ENCODE measurements at regions not wholly inside any gene's neighbourhood (a gene's known extent, or its start where the extent isn't known, plus 50 kb on each side); places are given as distances from the start of the nearest gene placed in this dataset.
"Not testable (repeated sequence)": the region's sequence is repeated elsewhere in the genome, so short reads cannot be mapped to it uniquely, and the experiment has no call there.

DNA sequence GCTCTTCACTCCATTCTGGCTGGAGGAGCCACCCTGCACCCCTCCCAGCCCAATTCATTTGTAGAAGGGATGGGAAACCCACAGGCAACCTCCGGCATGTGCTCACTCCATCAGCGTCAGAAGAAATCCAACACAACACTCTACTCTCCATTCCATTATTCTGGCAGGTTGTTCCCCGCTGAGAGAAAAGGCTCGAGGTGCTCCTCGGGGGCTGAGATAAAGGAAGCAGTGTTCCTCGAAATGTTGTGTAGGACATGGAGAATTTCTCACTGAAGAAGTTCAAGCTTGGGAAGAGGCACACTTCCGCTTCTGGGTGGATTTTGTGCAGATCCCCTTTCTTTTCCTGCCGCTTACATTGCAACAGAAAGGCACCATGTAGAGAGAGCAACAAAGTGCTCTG is 355.0 kb upstream of the CFAP20DC start:
- no peak for DNase-seq

GRCh38 chr3:59404064-59404463 is 354.2 kb upstream of the CFAP20DC start:
- DNase-seq = no peak

DNA sequence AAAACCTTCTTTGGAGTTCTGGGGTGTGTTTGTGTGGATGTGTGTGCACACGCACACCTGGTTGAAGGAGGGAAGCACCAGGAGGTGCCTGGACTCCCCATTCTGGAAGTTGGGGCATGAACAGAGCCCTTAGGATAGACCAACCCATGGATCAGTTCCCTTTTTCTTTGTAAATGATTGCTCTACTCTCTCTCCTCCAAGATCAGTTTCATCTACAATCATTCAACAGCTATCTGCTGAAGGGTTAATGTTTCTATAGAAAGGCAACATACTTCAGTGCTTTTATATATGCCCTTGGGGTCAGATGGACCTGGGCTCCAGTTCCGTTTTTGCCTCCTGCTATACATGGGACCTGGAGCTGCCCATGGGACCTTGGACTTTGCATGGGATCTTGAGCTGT is 352.1 kb upstream of the CFAP20DC start:
- DNase-seq = no peak

DNA sequence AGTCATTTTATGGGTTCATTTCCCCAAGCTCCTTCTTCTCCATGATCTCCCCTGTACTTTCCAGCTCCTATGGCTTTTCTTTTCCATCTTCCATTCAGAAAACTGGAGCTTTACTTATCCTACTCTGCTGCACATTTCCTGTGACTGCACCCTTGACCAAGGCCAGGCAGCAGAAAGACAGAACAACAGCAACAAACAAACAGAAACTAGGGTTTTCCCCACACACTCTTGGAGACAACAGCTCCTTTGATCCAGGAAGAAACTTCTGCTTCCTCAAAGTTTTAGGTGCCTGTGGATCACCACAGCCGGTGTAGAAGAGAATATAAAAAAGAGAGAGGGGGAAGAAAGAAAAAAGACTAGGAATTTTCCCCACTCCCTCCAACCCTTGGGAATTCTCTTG is 342.3 kb upstream of the CFAP20DC start:
- DNase-seq = peak in 1 of 2 donors; percentile 56

- no peak for DNase-seq
Observed at GRCh38 chr3:59391131-59391530, 341.3 kb upstream of the CFAP20DC start.

GRCh38 chr3:59388555-59389270 is 338.9 kb upstream of the CFAP20DC start:
- DNase-seq = peak; percentile 31 to 38

GRCh38 chr3:59386165-59386564 is 336.3 kb upstream of the CFAP20DC start:
- DNase-seq = peak; percentile 83 to 88

- no peak for DNase-seq
Observed at GRCh38 chr3:59385547-59385946, 335.7 kb upstream of the CFAP20DC start.

- DNase-seq = peak in 1 of 2 donors; percentile 59
Observed at GRCh38 chr3:59381282-59381681, 331.5 kb upstream of the CFAP20DC start.

GRCh38 chr3:59380146-59380545 is 330.3 kb upstream of the CFAP20DC start:
- peak; percentile 44 to 52 for DNase-seq

GRCh38 chr3:59374818-59375211 is 325.0 kb upstream of the CFAP20DC start:
- DNase-seq = peak; percentile 63 to 71

- DNase-seq = no peak
Observed at GRCh38 chr3:59374091-59374817, 324.4 kb upstream of the CFAP20DC start.

- peak; percentile 64 to 86 for DNase-seq
Observed at GRCh38 chr3:59372346-59372745, 322.5 kb upstream of the CFAP20DC start.

- no peak for DNase-seq
Observed at GRCh38 chr3:59368900-59369675, 319.3 kb upstream of the CFAP20DC start.

GRCh38 chr3:59367150-59367549 is 317.3 kb upstream of the CFAP20DC start:
- DNase-seq = no peak

DNA sequence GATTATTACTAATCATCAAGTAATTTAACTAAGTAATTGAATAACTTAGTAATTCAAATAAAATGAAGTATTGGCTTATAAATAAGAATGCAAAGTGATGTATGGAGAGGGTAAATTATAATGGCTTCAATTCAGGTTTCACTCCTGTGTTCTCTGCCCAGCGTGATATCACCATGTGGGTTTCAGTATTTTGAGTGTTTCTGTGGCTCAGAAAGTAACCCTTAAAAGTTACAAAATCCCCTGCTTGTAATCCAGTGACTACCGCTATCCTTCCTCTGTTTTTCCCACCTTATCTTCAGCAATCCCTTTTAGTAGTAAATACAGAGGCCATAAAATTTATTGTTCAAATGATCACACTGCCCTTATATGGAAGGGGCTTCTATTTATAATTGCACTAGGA is 316.4 kb upstream of the CFAP20DC start:
- DNase-seq = no peak

DNA sequence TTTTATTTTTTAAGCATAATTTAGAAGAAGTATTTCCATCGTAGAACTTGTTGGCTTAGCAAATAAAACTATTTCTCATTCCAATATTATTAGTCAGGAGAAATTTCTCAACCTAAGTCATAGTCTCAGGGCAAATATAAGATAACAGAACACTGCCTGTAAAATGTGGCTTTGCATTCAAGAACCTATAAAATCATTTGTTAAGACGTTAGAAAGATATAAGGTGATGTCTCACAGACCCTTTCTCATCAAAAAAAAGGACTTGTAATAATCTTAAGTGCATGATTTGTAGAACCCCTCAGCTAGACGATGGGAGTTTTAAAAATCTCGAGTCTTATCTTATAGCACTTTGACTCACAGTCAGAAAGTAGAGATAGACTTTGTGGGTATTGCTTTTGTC is 314.7 kb upstream of the CFAP20DC start:
- DNase-seq = no peak

DNA sequence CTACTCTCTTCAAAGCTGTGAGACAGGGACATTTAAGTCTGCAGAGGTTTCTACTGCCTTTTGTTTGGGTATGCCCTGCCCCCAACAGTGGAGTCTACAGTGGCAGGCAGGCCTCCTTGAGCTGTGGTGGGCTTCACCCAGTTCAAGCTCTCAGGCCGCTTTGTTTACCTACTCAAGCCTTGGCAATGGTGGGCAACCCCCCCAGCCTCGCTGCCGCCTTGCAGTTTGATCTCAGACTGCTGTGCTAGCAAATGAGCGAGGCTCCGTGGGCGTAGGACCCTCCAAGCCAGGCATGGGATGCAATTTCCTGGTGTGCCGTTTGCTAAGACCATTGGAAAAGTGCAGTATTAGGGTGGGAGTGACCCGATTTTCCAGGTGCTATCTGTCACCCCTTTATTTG is 310.5 kb upstream of the CFAP20DC start:
- DNase-seq = not testable (repeated sequence)

DNA sequence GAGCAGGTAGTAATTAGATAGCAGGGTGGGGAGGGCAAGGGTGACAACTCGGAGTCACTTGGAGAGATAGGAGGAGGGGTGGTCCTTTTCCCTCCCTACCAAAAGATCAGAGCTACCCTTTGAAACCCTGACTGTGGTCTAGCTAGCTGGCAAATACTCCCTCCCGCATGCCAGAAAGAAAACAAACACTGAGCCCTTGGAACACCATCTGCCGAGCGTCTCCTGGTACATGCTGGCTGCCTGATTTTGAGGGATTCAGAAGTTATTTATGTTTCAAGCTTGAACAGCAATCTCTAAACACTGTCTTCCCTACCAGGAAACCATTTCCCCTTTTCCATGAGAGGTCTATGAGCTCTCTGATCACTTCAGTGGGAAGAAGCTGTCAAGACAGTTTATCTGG is 291.6 kb upstream of the CFAP20DC start:
- DNase-seq = no peak

GRCh38 chr3:59339818-59340217 is 290.0 kb upstream of the CFAP20DC start:
- no peak for DNase-seq

GRCh38 chr3:59338934-59339333 is 289.1 kb upstream of the CFAP20DC start:
- no peak for DNase-seq

DNA sequence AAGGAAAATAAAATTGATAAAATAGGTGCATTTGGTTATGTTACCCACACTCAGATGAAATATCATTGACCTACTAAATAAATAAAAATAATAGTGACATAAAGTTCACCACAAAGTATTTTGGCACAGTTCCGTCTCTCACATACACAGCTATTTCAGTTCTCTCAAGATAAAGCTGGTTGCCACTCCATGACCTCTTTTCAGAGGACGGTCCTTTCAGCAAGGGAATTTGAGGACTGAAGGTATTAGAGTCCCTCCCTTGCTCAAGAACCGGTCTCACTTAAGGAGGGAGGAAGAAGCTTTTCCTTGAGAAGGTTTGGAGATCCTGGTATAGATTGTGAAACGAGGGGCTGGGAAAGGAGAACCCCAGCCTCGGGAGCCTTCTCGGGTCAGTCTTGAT is 285.5 kb upstream of the CFAP20DC start:
- DNase-seq = peak; percentile 39 to 47

- peak; percentile 98 for DNase-seq
Observed at GRCh38 chr3:59334585-59334984, 284.8 kb upstream of the CFAP20DC start.

DNA sequence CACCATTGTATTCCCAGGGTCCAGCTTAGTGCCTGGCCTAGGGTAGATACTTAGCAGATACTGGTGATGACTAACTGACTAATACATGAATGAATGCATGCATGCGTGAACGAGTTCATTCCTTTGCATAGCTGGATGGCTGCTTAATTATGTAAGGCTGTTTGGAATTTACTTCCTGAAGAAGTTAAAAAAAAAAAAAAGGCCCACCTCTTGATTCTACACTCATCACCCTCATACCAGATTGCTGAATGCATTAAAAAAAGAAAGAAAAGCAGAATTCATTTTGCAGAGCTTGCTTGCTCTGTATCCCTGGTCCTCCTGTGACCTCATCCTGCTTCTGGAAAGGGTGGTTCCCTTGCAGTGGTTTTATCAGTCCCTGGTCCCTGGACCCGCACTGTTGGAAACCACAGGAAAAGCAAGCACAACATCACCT is 277.6 kb upstream of the CFAP20DC start:
- no peak for DNase-seq
